Keratinocyte (primary cell): ENCODE measurements at regions not wholly inside any gene's neighbourhood (a gene's known extent, or its start where the extent isn't known, plus 50 kb on each side); places are given as distances from the start of the nearest gene placed in this dataset.

Experiments
- EZH2 ChIP-seq: IDR thresholded peaks from one replicate; pipeline ENCODE4 v1.6.1; 2012; ENCODE audit warnings: inconsistent platforms, mild to moderate bottlenecking, low read length, moderate library complexity
- TF ChIP-seq, protein P1 (sequence below), 3 experiments: IDR thresholded peaks in 1 of 3; conservative IDR thresholded peaks in 1 of 3; optimal IDR thresholded peaks in 1 of 3; 2 replicates in 2 of 3; 3 replicates in 1 of 3; pipeline versions ENCODE3 to v1.5.1; 2011; ENCODE audit warnings: low read length in 3 of 3, mild to moderate bottlenecking in 3 of 3, moderate library complexity in 2 of 3, control low read depth in 1 of 3, inconsistent platforms in 1 of 3; ENCODE audit not compliant: insufficient read depth in 2 of 3; ENCODE audit errors: extremely low read depth in 1 of 3

DNA sequence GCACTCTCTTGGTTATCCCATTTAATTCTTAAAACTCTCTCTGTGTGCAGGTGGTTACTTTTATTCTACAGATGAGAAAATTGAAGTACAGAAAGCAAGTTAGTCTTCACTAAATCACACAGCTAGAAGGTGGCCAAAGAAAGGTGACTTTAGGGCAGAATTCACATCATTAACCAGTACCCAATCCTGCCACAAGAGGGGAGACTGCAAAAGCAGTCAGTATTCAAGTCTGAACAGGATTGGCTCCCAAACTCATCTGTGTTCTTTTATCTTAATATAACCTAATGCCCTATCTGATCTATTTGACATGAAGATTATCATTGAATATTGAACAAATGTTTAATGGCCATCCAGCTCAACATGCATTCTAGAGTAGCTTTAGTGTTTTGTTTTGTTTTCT lies 225.3 kb upstream of the FAM83B start:
- TF ChIP-seq, protein P1, sequence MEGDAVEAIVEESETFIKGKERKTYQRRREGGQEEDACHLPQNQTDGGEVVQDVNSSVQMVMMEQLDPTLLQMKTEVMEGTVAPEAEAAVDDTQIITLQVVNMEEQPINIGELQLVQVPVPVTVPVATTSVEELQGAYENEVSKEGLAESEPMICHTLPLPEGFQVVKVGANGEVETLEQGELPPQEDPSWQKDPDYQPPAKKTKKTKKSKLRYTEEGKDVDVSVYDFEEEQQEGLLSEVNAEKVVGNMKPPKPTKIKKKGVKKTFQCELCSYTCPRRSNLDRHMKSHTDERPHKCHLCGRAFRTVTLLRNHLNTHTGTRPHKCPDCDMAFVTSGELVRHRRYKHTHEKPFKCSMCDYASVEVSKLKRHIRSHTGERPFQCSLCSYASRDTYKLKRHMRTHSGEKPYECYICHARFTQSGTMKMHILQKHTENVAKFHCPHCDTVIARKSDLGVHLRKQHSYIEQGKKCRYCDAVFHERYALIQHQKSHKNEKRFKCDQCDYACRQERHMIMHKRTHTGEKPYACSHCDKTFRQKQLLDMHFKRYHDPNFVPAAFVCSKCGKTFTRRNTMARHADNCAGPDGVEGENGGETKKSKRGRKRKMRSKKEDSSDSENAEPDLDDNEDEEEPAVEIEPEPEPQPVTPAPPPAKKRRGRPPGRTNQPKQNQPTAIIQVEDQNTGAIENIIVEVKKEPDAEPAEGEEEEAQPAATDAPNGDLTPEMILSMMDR (optimal IDR thresholded peaks at IDR 0.05 in 1 of 3, IDR thresholded peaks at IDR 0.05 in 1 of 3, conservative IDR thresholded peaks at IDR 0.05 in 1 of 3; ENCODE audit: extremely low read depth in 1 of 3, insufficient read depth in 2 of 3, low read length in 3 of 3) = peak in 1 of 3 experiments; percentile 67
- TF ChIP-seq EZH2 = no peak
